ENCODE measurements at regions not wholly inside any gene's neighbourhood (a gene's known extent, or its start where the extent isn't known, plus 50 kb on each side); places are given as distances from the start of the nearest gene placed in this dataset.

GRCh38 chr4:86443495-86443894, 83.6 kb upstream of the MAPK10 start:
- TF ChIP-seq TAF1 (IDR thresholded peaks at IDR 0.05; ENCODE audit: low read depth), result no peak
- TF ChIP-seq, protein P1, sequence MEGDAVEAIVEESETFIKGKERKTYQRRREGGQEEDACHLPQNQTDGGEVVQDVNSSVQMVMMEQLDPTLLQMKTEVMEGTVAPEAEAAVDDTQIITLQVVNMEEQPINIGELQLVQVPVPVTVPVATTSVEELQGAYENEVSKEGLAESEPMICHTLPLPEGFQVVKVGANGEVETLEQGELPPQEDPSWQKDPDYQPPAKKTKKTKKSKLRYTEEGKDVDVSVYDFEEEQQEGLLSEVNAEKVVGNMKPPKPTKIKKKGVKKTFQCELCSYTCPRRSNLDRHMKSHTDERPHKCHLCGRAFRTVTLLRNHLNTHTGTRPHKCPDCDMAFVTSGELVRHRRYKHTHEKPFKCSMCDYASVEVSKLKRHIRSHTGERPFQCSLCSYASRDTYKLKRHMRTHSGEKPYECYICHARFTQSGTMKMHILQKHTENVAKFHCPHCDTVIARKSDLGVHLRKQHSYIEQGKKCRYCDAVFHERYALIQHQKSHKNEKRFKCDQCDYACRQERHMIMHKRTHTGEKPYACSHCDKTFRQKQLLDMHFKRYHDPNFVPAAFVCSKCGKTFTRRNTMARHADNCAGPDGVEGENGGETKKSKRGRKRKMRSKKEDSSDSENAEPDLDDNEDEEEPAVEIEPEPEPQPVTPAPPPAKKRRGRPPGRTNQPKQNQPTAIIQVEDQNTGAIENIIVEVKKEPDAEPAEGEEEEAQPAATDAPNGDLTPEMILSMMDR (IDR thresholded peaks at IDR 0.05; ENCODE audit: poor library complexity, severe bottlenecking), result no peak

Measured in neural cell (in vitro differentiated cells).